Activated CD4-positive, alpha-beta memory T cell treated with anti-CD3 and anti-CD28 coated beads, Interleukin-2, amount 10 ng/mL, durations not matched to agents 7 days and 5 days (primary cell): ENCODE measurements at regions not wholly inside any gene's neighbourhood (a gene's known extent, or its start where the extent isn't known, plus 50 kb on each side); places are given as distances from the start of the nearest gene placed in this dataset.

Experiments
- CTCF ChIA-PET: fragments of 350-600 bp; sonication (Branson Sonifier 250); formaldehyde crosslinking; loops from one replicate; lab custom pipeline; 2021; ENCODE audit warnings: antibody characterized with exemption, inconsistent platforms; lab: Charles Lee
- POLR2A ChIA-PET: fragments of 350-600 bp; sonication (Branson Sonifier 250); formaldehyde crosslinking; loops from one replicate; lab custom pipeline; 2021; ENCODE audit warnings: antibody characterized with exemption; lab: Charles Lee
- DNase-seq: peaks from one replicate; pipeline ENCODE4 v3.0.0-alpha.2; 2020
- H3K27ac Mint-ChIP-seq: one replicate; pipeline ENCODE4 v1.8.0; 2021; ENCODE audit warnings: mild to moderate bottlenecking, mixed read lengths
- H3K27me3 Mint-ChIP-seq: one replicate; pipeline ENCODE4 v1.8.0; 2021; ENCODE audit warnings: mixed read lengths
- H3K36me3 Mint-ChIP-seq: one replicate; pipeline ENCODE4 v1.8.0; 2021; ENCODE audit warnings: low read depth, mixed read lengths
- H3K4me1 Mint-ChIP-seq: one replicate; pipeline ENCODE4 v1.8.0; 2021; ENCODE audit warnings: mixed read lengths
- H3K4me3 Mint-ChIP-seq: one replicate; pipeline ENCODE4 v1.8.0; 2021; ENCODE audit warnings: mild to moderate bottlenecking, mixed read lengths
- H3K9me3 Mint-ChIP-seq: one replicate; pipeline ENCODE4 v1.8.0; 2021; ENCODE audit warnings: mixed read lengths

DNA sequence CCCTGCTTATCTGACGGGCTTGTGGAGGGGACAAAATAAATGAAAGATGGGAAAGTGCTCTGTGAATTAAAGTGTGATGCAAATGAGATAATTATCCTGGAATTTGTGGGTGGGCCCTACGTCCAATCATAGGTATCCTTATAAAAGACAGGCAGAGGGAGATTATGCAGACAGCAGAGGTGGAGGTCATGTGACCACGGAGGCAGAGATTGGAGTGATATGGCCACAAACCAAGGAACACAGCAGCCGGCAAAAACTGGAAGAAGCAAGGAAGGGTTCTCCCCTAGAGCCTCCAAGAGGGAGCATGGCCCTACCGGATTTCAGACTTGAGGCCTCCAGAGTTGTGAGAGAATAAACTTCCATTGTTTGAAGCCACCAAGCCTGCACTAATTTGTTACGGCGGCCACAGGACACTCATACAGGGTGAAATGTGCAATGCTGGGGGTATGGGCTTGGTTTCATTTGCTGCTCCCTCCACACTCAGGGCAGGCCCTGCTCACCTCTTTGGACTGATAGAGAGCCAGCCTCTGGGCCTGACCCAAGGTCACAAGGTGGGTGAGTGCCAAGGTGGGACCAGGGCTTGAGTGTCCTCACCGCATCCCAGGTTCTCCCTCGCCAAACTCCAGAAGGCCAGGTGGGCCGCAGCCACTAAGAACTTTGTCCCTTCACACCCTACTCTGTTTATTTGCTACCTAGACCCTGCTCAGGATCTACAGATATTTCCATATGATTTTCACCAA lies 149.6 kb upstream of the TNRC6C start:
- H3K9me3 Mint-ChIP-seq = no peaks in the 10 kb centered on the region
- no peak for DNase-seq
- H3K27me3 Mint-ChIP-seq = peaks cover 11% of the 10 kb centered on the region
- H3K4me1 Mint-ChIP-seq = no peaks in the 10 kb centered on the region
- no peaks in the 10 kb centered on the region for H3K36me3 Mint-ChIP-seq
- H3K4me3 Mint-ChIP-seq = no peak overlapping the region
- ChIA-PET POLR2A (no interaction called here), CTCF (no interaction called here)
- H3K27ac Mint-ChIP-seq = no peak overlapping the region

DNA sequence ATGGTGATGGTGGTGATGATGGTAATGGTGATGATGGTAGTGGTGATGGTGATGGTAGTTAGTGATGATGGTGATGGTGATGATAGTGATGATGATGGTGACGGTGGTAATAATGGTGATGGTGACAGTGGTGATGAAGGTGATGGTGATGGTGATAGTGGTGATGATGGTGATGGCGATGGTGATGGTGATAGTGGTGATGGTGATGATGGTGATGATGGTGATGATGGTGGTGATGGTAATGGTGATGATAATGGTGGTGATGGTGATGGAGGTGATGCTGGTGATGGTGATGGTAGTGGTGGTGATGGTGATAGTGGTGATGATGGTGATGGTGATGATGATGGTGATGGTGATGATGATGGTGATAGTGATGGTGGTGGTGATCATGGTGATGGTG lies 148.7 kb upstream of the TNRC6C start:
- ChIA-PET CTCF (no interaction called here), POLR2A (no interaction called here)
- Mint-ChIP-seq H3K27me3 (peaks cover 2% of the 10 kb centered on the region), H3K4me3 (no peak overlapping the region), H3K9me3 (no peaks in the 10 kb centered on the region), H3K36me3 (no peaks in the 10 kb centered on the region), H3K27ac (no peak overlapping the region), H3K4me1 (no peaks in the 10 kb centered on the region)
- DNase-seq = no peak

DNA sequence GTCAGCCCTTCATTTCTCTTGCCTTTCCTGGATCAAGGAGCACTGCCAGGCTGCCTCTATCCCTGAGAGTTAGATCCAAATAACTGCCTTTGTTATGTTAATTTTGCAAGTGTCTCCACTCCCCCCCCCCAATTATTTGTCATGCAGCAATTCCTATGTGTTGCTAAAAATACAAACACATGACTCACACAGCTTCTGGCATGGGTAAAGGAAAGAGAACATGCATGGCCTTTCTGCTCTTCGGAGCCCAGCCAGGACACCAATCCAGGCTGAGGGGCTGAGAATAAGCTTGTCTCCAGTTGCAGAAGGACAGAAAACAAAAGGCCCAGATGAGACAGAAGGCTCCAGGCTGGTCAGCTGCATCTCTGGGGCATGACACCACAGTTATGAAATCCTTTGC lies 148.0 kb upstream of the TNRC6C start:
- H3K27ac Mint-ChIP-seq = no peak overlapping the region
- ChIA-PET POLR2A (no interaction called here), CTCF (no interaction called here)
- DNase-seq = no peak
- H3K4me1 Mint-ChIP-seq = no peaks in the 10 kb centered on the region
- no peak overlapping the region for H3K4me3 Mint-ChIP-seq
- H3K27me3 Mint-ChIP-seq = no peaks in the 10 kb centered on the region
- no peaks in the 10 kb centered on the region for H3K9me3 Mint-ChIP-seq
- no peaks in the 10 kb centered on the region for H3K36me3 Mint-ChIP-seq

DNA sequence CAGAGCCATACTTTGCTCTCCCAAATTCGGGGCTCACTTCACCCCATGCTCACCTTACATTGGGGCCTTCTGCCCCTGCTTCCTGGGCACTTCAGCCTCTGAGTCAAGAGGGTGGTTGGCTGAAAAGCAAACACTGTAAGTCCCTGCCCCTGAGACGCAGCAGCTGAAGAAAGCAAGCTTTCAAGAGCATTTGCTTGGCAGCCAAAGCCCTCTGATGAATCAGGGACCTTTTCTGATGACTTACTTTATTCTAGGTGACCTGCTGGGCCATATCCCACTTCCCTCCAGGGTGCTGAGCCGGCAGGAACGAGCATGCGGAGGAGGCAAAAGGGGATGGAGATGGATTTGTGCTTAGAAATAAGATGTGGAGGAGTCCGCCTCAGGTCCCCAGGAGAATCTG lies 147.0 kb upstream of the TNRC6C start:
- CTCF ChIA-PET = no interaction called here
- Mint-ChIP-seq H3K27ac (no peak overlapping the region), H3K4me3 (no peak overlapping the region), H3K27me3 (no peaks in the 10 kb centered on the region), H3K4me1 (no peaks in the 10 kb centered on the region), H3K9me3 (no peaks in the 10 kb centered on the region), H3K36me3 (no peaks in the 10 kb centered on the region)
- DNase-seq = no peak
- POLR2A ChIA-PET = no interaction called here

DNA sequence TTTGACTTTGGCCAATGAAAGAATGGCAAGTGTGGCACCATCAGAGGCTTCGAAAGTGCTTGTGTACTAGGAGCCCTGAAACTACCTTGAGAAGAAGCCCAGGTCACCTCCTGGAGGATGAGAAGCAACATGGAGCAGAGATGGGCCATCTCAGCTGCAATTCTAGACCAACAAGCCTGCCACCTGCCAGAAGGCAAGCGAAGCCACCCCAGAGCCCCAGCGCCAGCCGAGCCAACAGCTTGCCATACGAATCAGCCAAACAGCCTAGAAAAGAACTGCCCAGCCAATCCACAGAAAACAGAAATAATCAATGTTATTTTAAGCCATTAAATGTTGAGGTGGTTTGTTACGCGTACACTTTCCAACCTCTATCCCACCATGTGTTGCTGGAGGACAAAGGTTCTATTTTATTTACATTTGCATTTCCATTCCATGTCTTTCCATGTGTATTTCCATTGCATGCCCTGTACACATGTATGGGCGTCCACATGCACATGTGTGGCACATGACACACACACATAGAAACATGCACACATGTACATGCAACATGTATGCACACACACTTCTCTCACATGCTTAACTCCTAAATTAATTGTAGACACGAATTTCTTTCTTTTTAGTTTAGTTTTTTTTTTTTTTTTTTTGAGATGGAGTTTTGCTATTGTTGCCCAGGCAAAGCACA lies 144.3 kb upstream of the TNRC6C start:
- Mint-ChIP-seq H3K27me3 (peaks cover 7% of the 10 kb centered on the region), H3K9me3 (no peaks in the 10 kb centered on the region), H3K4me3 (no peak overlapping the region), H3K36me3 (no peaks in the 10 kb centered on the region), H3K27ac (no peak overlapping the region), H3K4me1 (no peaks in the 10 kb centered on the region)
- no peak for DNase-seq
- ChIA-PET POLR2A (no interaction called here), CTCF (interaction anchor here (0.6 to 1.3 kb wide), 2 partner anchors 204 to 384 kb away, joined by 3 to 4 read pairs; no protein-coding TSS in a partner anchor)

DNA sequence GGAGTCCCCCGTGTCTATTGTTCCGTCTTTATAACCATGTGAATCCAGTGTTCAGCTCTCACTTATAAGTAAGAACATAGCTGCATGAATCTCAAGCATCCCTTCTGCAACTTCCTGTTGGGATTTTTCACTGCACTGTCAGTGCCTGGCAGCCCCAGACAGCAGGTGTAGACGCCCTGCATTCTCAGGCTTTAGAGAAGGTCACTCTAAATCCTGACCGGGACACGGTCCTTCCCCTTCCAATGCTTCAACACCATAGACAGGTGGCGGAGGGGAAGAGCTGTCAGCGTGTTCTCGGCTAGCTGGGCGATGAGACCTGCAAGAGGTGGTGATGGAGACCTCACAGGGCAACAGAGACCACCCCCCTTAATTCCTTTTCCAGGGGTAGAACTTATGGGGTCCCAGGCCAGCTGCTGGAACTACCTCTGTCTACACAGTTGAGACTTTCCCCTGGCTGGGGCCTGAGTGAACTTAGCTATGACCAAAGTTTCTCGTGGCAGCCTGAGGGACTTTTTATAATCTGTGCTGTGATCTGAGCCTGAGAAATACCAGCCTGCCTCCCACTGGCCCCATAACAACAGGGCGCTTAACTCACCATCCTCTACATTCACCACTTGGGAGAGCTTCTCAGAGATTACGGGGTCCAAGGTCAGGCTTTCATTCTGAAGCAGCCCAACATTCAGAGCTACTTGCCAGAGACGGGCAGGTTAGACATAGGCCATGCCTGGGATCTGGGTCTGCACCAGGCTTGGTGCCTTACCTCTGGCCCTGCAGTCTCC lies 143.2 kb upstream of the TNRC6C start:
- Mint-ChIP-seq H3K9me3 (no peaks in the 10 kb centered on the region), H3K27ac (no peak overlapping the region), H3K4me3 (no peak overlapping the region), H3K27me3 (peaks cover 8% of the 10 kb centered on the region), H3K4me1 (no peaks in the 10 kb centered on the region), H3K36me3 (no peaks in the 10 kb centered on the region)
- ChIA-PET POLR2A (interaction anchor here (0.8 kb wide), 1 partner anchor 10 kb away, joined by 3 read pairs; no protein-coding TSS in a partner anchor), CTCF (interaction anchor here (0.6 to 1.3 kb wide), 2 partner anchors 203 to 385 kb away, joined by 3 to 4 read pairs; no protein-coding TSS in a partner anchor)
- no peak for DNase-seq

DNA sequence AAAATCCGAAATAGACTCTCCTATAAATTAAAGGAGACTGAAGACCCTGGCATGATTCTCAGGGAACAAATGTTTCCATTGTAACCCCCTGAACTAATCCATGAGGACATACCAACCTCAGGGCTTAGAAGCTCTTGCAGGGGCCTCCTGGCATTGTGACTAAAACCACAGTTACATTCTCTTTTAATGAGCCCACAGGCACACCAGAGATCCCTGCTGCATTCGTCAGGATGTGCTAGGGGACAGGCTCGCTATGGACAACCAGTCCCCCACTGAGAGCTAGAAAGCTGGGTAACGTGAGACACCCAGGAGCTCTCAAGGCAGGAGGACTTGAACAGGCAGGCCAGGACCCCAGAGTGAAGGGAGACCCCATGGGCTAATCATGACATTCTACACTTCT lies 140.6 kb upstream of the TNRC6C start:
- ChIA-PET CTCF (no interaction called here), POLR2A (no interaction called here)
- H3K36me3 Mint-ChIP-seq = no peaks in the 10 kb centered on the region
- H3K4me1 Mint-ChIP-seq = no peaks in the 10 kb centered on the region
- no peak overlapping the region for H3K4me3 Mint-ChIP-seq
- H3K27ac Mint-ChIP-seq = no peak overlapping the region
- H3K27me3 Mint-ChIP-seq = peaks cover 8% of the 10 kb centered on the region
- no peak for DNase-seq
- no peaks in the 10 kb centered on the region for H3K9me3 Mint-ChIP-seq

DNA sequence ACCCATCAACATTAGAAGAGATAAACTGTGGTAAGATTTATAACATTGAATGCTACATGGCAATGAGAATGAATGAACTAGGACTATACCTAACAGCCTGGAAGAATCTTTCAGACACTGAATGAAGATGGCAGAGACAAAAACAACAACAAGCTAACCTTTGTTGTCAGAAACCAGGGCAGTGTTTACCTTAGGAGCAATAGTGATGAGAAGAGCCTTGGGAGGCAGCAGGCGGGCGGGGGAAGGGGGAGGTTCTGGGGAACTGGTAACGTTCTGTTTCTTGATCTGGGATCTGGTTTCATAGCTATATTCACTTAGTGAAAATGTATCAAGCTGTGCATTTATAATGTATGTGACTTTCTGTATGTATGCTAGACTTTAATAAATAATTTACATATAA lies 139.0 kb upstream of the TNRC6C start:
- Mint-ChIP-seq H3K27ac (no peak overlapping the region), H3K4me1 (no peaks in the 10 kb centered on the region), H3K4me3 (no peak overlapping the region), H3K27me3 (peaks cover 8% of the 10 kb centered on the region), H3K9me3 (no peaks in the 10 kb centered on the region), H3K36me3 (no peaks in the 10 kb centered on the region)
- ChIA-PET POLR2A (interaction anchor here (0.8 kb wide), 1 partner anchor 139 kb away, joined by 4 read pairs; the partner anchor contains the start of gene TNRC6C), CTCF (interaction anchor here (0.7 to 1.1 kb wide), 2 partner anchors 79 to 194 kb away, joined by 3 read pairs; no protein-coding TSS in a partner anchor)
- no peak for DNase-seq

DNA sequence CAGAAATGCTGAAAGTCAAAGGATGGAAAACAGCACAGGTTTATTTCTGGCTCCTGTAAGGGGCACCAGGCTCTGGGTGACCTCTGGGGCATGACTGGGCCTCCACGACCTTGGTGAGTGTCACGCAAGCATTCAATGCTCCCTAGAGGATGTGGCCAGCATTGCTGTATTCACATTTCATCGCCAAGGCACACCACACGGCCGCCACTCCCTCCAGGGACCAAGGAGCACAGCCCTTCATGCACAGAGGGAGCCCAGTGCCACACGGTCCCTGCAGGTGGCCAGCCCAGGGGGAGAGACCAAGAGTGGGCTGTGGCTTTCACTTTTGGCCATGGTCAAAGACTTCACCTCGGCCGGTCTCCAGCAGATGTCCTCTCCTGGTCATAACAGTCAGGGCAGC lies 137.4 kb upstream of the TNRC6C start:
- no peak for DNase-seq
- Mint-ChIP-seq H3K4me3 (no peak overlapping the region), H3K4me1 (no peaks in the 10 kb centered on the region), H3K9me3 (no peaks in the 10 kb centered on the region), H3K36me3 (no peaks in the 10 kb centered on the region), H3K27ac (no peak overlapping the region), H3K27me3 (peaks cover 8% of the 10 kb centered on the region)
- POLR2A ChIA-PET = no interaction called here
- CTCF ChIA-PET = no interaction called here

DNA sequence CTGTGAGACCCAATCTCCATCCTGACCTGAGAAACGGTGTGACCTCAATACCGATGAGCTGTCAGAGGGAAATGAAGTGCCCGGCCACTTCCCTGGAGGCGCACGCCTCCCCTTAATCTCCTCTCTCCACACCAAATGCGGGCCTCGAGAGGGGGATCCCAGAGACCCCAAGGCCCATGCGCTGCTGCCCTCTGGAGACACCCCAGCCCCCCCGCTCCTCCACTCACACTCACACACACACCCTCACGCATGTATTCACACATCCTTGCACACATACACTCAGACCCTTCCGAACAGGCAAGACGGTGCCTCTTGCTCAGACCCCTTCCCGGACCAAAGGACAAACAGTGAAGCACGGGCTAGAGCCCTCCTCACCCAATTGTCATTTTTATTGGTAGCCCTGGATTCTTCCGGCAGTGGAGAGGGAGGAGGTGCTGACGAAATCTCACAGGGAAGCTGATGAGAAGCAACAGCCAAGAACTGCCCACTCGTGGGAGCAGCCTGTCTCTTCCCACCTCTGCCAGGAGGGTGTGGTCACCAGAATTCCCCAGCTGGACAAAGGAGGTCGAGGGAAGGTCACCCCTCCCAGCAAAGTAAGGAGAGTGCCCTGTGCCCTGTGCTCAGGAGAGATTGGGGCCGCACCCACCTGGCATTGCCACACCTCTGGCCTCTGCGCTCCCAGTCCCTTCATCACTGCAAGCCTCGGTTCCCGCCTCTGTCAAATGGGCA lies 136.0 kb upstream of the TNRC6C start:
- Mint-ChIP-seq H3K9me3 (no peaks in the 10 kb centered on the region), H3K4me3 (no peak overlapping the region), H3K4me1 (no peaks in the 10 kb centered on the region), H3K27me3 (peaks cover 7% of the 10 kb centered on the region), H3K36me3 (no peaks in the 10 kb centered on the region), H3K27ac (no peak overlapping the region)
- ChIA-PET CTCF (no interaction called here), POLR2A (no interaction called here)
- DNase-seq = no peak

DNA sequence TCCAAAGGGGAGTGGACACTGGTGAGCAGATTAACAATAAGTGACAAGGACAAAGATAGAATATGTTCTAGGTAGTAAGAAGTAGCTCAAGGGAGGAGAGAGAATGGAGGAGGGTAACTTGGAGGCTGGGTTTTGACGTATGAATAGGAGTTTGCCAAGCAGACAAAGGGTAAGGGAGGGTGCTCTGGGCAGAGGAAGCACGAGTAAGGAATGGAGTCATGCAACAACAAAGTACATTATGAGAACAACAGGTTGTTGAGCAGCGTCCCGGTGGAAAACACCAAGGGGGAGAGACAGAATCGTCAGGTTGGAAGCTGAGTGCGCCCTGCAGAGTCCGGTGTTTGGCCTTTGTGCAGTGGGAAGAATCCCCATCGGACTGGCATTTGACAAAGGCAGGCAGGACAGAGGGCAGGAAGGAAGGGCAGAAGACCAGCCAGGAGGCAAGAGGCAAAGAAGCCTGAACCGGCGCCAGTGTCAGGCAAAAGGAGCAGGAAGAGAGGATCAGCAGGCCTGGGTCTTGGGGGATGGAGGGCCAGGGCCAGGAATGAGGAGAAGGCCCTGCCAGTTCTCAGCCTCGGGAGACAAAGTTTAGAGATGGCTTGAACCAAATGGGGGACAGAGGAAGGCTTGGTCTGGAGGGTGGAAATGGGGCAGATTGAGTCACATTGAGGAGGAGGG lies 134.3 kb upstream of the TNRC6C start:
- Mint-ChIP-seq H3K27me3 (peaks cover 1% of the 10 kb centered on the region), H3K9me3 (peaks cover 4% of the 10 kb centered on the region), H3K4me3 (no peak overlapping the region), H3K36me3 (no peaks in the 10 kb centered on the region), H3K27ac (no peak overlapping the region), H3K4me1 (no peaks in the 10 kb centered on the region)
- no peak for DNase-seq
- ChIA-PET CTCF (no interaction called here), POLR2A (no interaction called here)

DNA sequence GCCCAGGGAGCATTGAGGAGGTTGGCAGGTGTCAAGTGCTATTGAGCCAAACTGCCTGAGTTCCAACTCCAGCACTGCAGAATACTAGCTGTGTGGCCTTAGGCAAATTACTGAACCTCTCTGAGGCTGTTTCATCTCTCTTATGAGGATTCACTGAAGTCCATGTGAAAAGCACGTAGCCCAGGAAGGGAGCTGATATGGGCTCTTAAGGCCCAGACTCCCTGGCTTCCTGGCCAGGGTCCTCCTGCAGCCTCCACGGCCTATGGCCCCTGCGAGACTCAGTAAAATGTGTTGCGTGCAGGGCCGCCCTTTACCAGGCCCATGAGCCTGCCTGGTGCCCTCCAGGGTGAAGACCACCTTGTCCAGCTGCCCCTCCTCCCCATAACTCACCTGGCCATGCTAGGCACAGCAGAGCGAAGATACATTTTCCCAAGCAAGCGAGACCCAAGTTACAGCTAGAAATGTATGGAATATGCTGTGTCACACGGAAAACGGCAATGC lies 133.7 kb upstream of the TNRC6C start:
- no peaks in the 10 kb centered on the region for H3K4me1 Mint-ChIP-seq
- H3K27ac Mint-ChIP-seq = no peak overlapping the region
- no peaks in the 10 kb centered on the region for H3K36me3 Mint-ChIP-seq
- H3K9me3 Mint-ChIP-seq = peaks cover 4% of the 10 kb centered on the region
- CTCF ChIA-PET = no interaction called here
- no peaks in the 10 kb centered on the region for H3K27me3 Mint-ChIP-seq
- no peak overlapping the region for H3K4me3 Mint-ChIP-seq
- DNase-seq = no peak
- POLR2A ChIA-PET = no interaction called here
